ENCODE measurements at regions not wholly inside any gene's neighbourhood (a gene's known extent, or its start where the extent isn't known, plus 50 kb on each side); places are given as distances from the start of the nearest gene placed in this dataset.

DNA sequence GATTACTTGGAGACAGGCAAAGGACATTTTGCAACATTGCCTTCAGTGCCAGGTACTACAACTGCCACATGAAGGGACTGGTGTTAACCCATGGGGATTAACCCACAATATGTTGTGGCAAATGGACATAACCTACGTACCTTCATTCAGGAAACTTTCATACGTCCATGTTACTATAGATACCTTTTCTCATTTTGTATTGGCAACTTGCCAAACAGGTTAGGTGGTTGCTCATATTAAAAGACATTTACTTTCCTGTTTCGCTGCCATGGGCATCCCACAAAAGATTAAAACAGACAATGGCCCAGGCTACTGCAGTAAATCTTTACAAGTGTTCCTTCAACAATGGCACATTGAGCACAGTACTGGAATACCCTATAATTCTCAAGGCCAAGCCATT, 925.3 kb downstream of the SLITRK6 start:
- Histone ChIP-seq H2AFZ (ENCODE audit: low read depth, low read length) (no peak overlapping the region), H3K27me3 (ENCODE audit: insufficient read depth, low read length) (no peaks in the 10 kb centered on the region), H3K9me3 (ENCODE audit: low read length) (no peaks in the 10 kb centered on the region), H3K4me1 (ENCODE audit: insufficient read depth, low read length) (no peaks in the 10 kb centered on the region), H3K36me3 (ENCODE audit: insufficient read depth, low read length) (no peaks in the 10 kb centered on the region), H3K4me3 (ENCODE audit: low read length) (no peak overlapping the region)

DNA sequence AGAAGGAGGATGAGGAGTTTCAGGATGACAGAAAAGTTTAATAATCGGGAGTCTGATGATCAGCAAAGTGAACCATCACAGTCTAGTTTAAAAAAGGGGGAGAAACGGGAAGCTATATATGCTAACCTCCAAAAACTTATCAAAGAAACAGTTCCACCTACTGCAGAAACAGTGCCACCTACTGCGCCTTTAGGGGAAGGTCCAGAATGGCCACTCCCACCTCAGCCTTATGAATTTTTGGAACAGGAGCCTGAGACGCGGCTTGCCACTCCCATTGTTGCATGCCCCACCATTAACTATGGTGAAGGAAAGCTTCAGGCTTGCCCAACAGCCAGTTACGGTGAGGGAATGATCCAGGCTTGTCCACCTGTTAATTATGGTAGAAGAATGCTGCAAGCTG, 929.0 kb downstream of the SLITRK6 start:
- H3K4me1 ChIP-seq (ENCODE audit: insufficient read depth, low read length): no peaks in the 10 kb centered on the region
- H3K9me3 ChIP-seq (ENCODE audit: low read length): no peaks in the 10 kb centered on the region
- no peak overlapping the region for H3K4me3 ChIP-seq (ENCODE audit: low read length)
- no peak overlapping the region for H2AFZ ChIP-seq (ENCODE audit: low read depth, low read length)
- H3K27me3 ChIP-seq (ENCODE audit: insufficient read depth, low read length): no peaks in the 10 kb centered on the region
- H3K36me3 ChIP-seq (ENCODE audit: insufficient read depth, low read length): no peaks in the 10 kb centered on the region

DNA sequence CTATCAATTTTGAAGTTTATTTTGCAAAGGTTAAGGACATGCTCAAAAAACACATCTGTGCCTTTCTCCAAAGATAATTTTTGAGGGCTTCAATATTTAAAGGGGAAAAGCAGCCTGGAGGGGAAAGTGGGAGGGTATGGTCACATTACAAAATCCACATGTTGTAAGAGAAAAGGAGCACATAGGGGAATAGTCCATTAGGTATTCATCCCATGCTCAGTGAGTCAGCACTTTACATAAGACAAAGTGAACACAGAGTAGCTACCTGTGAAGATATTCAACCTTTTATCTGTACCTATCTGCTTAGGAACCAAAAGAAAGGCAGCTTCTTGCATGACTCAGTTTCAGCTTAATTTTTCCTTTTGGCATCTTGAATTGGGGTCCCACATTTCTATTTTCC, 932.0 kb downstream of the SLITRK6 start:
- no peaks in the 10 kb centered on the region for H3K36me3 ChIP-seq (ENCODE audit: insufficient read depth, low read length)
- H3K4me3 ChIP-seq (ENCODE audit: low read length): no peak overlapping the region
- H3K9me3 ChIP-seq (ENCODE audit: low read length): no peaks in the 10 kb centered on the region
- H3K27me3 ChIP-seq (ENCODE audit: insufficient read depth, low read length): no peaks in the 10 kb centered on the region
- H3K4me1 ChIP-seq (ENCODE audit: insufficient read depth, low read length): no peaks in the 10 kb centered on the region
- no peak overlapping the region for H2AFZ ChIP-seq (ENCODE audit: low read depth, low read length)

DNA sequence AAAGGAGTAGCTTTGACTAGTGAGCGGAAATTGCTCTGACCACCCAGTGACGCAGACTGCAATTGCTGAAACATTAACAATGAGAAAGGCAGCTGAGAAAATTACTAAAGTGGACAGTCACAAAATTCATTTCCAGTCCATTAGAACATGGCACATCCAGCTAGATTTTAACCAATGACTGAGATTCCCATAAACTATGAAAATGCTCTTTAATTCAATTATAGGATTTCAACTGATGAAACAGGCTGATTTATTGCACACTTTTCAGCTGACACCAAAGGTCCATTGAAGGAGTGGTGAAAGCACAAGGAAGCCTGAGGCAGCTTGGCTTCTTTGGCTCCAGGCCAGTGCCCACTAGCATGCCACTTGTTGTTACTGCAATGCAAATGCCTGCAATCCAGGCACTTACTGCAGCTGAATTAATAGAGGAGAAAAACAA, 933.4 kb downstream of the SLITRK6 start:
- no peaks in the 10 kb centered on the region for H3K27me3 ChIP-seq (ENCODE audit: insufficient read depth, low read length)
- no peaks in the 10 kb centered on the region for H3K9me3 ChIP-seq (ENCODE audit: low read length)
- H3K4me3 ChIP-seq (ENCODE audit: low read length): no peak overlapping the region
- H3K36me3 ChIP-seq (ENCODE audit: insufficient read depth, low read length): no peaks in the 10 kb centered on the region
- no peaks in the 10 kb centered on the region for H3K4me1 ChIP-seq (ENCODE audit: insufficient read depth, low read length)
- H2AFZ ChIP-seq (ENCODE audit: low read depth, low read length): no peak overlapping the region

DNA sequence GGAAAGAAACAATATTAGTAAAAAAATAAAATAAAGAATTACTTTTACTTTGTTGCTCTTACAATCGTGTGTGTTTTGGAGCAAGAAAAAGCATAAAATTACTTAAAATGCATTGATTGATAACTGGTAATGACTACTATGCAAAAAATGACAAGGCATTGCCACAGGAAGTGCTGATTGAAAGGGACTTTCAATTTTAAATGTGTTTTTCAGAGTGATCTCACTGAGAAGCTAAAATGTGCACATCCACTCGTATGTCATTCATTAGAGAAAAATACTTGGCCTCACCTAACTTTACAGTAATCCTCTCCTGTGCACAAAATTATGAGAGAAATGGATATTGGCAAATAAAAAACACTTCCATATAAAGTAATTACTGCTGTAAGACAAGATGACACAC, 934.9 kb downstream of the SLITRK6 start:
- no peak overlapping the region for H2AFZ ChIP-seq (ENCODE audit: low read depth, low read length)
- no peaks in the 10 kb centered on the region for H3K36me3 ChIP-seq (ENCODE audit: insufficient read depth, low read length)
- no peaks in the 10 kb centered on the region for H3K4me1 ChIP-seq (ENCODE audit: insufficient read depth, low read length)
- H3K4me3 ChIP-seq (ENCODE audit: low read length): no peak overlapping the region
- H3K27me3 ChIP-seq (ENCODE audit: insufficient read depth, low read length): no peaks in the 10 kb centered on the region
- H3K9me3 ChIP-seq (ENCODE audit: low read length): no peaks in the 10 kb centered on the region

DNA sequence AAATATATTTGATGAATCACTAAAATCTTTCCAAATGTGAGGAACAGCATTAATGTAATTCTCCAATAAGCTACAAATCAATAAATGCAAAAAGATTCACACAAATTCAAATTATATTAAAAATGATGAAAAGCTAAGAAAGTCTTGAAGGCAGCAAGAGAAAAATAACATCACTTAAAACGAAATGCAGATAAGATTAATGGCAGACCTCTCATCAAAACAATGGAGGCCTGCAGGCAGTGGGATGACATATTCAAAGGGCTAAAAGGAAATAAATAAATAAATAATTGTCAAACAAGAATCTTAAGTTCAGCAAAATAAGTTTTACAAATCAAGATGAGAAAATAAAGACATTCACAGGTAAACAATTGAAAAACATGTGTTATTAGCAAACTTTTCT, 952.1 kb downstream of the SLITRK6 start:
- H2AFZ ChIP-seq (ENCODE audit: low read depth, low read length): no peak overlapping the region
- no peak overlapping the region for H3K4me3 ChIP-seq (ENCODE audit: low read length)
- no peaks in the 10 kb centered on the region for H3K4me1 ChIP-seq (ENCODE audit: insufficient read depth, low read length)
- no peaks in the 10 kb centered on the region for H3K9me3 ChIP-seq (ENCODE audit: low read length)
- no peaks in the 10 kb centered on the region for H3K36me3 ChIP-seq (ENCODE audit: insufficient read depth, low read length)
- no peaks in the 10 kb centered on the region for H3K27me3 ChIP-seq (ENCODE audit: insufficient read depth, low read length)

DNA sequence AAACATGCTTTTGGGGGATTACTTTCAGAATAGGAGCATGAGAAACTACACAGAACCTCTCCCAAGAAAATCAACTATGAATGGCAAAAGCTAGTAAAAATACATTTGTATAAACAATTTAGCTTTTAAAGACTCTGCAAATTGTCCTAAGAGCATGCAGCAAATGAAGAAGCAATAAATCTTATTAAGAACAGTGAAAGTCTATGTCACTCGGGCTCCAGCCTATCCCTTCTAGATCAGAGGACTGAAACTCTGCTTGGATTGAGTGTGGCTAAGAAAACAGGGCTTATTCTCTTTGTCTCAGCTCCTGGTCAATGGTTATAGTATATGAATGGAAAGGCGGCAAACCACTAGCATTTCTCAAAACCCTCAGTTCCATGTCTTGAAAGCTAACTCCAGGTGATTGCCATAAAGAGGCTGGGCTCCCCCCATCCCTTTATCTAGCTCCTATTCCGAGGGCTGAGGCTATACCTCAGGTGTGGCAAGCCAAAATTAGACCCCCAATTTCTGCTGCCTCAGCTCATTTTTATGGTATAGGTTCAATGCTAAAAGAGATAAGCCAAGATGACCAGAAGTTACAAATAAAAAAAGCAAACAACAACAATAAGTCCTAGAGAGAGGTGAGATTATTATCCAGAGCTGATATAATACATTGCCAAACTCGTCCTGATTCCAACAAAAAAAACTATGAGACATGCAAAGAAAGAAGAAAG, 953.2 kb downstream of the SLITRK6 start:
- H3K36me3 ChIP-seq (ENCODE audit: insufficient read depth, low read length): no peaks in the 10 kb centered on the region
- no peak overlapping the region for H3K4me3 ChIP-seq (ENCODE audit: low read length)
- H3K9me3 ChIP-seq (ENCODE audit: low read length): no peaks in the 10 kb centered on the region
- H2AFZ ChIP-seq (ENCODE audit: low read depth, low read length): no peak overlapping the region
- no peaks in the 10 kb centered on the region for H3K4me1 ChIP-seq (ENCODE audit: insufficient read depth, low read length)
- H3K27me3 ChIP-seq (ENCODE audit: insufficient read depth, low read length): no peaks in the 10 kb centered on the region

DNA sequence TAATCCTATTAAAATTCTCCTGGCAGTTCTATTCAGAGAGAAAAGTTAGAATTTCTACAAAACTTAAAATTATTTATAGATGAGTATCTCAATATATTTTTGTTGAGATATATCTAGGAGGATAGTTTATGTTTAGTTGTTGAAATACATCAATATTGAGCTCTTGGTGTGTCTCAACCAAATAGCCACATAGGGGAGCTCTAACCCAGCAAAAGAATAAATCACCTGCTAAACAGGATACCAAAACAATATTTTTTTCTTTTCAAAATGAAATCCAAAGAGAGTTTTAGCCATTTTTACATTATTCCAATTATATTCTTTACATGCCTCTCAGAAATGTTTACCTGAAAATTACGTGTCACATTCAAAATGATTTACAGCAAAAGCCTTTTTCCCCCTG, 954.7 kb downstream of the SLITRK6 start:
- Histone ChIP-seq H3K4me1 (ENCODE audit: insufficient read depth, low read length) (no peaks in the 10 kb centered on the region), H3K27me3 (ENCODE audit: insufficient read depth, low read length) (no peaks in the 10 kb centered on the region), H3K36me3 (ENCODE audit: insufficient read depth, low read length) (no peaks in the 10 kb centered on the region), H3K4me3 (ENCODE audit: low read length) (no peak overlapping the region), H2AFZ (ENCODE audit: low read depth, low read length) (no peak overlapping the region), H3K9me3 (ENCODE audit: low read length) (no peaks in the 10 kb centered on the region)

DNA sequence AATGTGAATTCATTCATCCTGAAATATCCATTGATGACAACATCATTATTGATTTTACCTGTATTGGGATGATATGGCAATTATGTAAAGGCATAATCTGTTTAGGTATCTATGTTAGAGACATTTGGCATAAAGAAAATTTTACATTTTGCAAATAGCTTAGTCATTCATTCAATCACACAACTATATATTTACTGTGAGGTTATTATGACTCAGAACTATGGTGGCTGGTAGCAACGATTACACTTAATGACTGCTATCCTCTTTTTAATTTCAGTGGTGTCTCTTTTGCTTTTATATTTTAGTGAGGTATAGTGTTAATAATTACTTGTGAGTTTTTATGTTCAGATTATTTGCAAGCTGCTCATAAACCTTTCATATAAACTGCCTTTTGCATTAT, 955.9 kb downstream of the SLITRK6 start:
- Histone ChIP-seq H3K4me1 (ENCODE audit: insufficient read depth, low read length) (no peaks in the 10 kb centered on the region), H3K27me3 (ENCODE audit: insufficient read depth, low read length) (no peaks in the 10 kb centered on the region), H3K9me3 (ENCODE audit: low read length) (no peaks in the 10 kb centered on the region), H3K36me3 (ENCODE audit: insufficient read depth, low read length) (no peaks in the 10 kb centered on the region), H3K4me3 (ENCODE audit: low read length) (no peak overlapping the region), H2AFZ (ENCODE audit: low read depth, low read length) (no peak overlapping the region)

DNA sequence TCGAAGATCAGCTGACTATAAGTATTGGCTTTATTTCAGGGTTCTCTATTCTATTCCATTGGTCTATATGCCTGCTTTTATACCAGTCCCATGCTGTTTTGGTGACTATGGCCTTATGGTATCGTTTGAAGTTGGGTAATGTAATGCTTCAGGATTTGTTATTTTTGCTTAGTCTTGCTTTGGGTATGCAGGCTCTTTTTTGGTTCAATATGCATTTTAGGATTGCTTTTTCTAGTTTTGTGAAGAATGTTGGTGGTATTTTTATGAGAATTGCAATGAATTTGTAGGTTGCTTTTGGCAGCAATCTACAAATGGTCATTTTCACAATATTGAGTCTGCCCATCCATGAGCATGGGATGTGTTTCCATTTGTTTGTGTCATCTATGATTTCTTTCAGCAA, 951.9 kb upstream of the SLITRK1 start:
- H3K27me3 ChIP-seq (ENCODE audit: insufficient read depth, low read length): no peaks in the 10 kb centered on the region
- no peak overlapping the region for H2AFZ ChIP-seq (ENCODE audit: low read depth, low read length)
- H3K9me3 ChIP-seq (ENCODE audit: low read length): no peaks in the 10 kb centered on the region
- H3K4me3 ChIP-seq (ENCODE audit: low read length): no peak overlapping the region
- H3K4me1 ChIP-seq (ENCODE audit: insufficient read depth, low read length): no peaks in the 10 kb centered on the region
- no peaks in the 10 kb centered on the region for H3K36me3 ChIP-seq (ENCODE audit: insufficient read depth, low read length)

DNA sequence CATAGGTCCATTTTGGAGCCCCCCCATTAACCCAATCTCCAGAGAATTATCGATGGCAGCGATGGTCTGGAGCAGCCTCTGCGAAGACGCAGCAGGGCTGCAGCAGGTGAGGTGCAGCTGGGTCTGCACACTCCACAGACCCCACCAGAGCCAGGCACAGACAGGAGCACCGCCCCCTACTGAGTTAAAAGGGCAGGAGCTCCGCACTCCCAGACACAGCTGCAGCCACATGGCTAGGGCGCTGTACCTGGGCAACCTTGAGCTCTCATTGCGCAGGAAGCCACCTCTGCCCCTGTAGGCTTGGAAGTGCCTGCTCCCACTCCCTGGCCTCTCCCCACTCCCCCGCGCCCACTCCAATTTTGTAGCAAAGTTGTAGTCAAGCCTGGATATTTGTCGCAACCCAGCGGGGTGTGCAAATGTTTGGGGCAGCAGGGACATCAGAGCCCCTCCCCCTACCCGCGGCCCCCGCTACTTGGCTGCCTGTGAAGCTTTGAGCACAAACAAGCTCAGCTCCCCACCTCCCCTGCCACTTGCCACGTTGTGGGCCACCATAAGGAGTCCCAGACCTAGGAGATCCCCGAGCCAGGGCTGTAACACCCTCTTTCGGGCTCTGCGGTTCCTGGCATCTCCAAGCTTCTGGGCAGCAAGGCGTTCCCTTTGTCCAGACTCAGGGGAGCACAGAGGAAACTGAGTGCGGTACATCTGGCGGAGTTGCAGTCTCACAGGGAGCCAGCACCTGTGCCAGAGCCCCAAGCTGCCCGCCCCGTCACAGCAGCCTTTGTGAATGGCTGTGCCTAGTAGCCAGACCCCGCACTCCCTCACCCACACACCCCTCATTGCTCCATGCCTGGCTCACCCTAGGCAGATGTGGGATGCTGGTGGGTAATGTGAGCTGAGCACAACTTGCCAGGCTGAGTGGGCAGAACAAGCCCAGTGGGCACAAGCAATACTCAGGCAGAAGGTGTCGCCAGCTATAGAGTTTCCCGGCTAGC, 949.7 kb upstream of the SLITRK1 start:
- Histone ChIP-seq H3K36me3 (ENCODE audit: insufficient read depth, low read length) (no peaks in the 10 kb centered on the region), H3K27me3 (ENCODE audit: insufficient read depth, low read length) (no peaks in the 10 kb centered on the region), H3K4me1 (ENCODE audit: insufficient read depth, low read length) (no peaks in the 10 kb centered on the region), H3K4me3 (ENCODE audit: low read length) (no peak overlapping the region), H3K9me3 (ENCODE audit: low read length) (no peaks in the 10 kb centered on the region), H2AFZ (ENCODE audit: low read depth, low read length) (no peak overlapping the region)

DNA sequence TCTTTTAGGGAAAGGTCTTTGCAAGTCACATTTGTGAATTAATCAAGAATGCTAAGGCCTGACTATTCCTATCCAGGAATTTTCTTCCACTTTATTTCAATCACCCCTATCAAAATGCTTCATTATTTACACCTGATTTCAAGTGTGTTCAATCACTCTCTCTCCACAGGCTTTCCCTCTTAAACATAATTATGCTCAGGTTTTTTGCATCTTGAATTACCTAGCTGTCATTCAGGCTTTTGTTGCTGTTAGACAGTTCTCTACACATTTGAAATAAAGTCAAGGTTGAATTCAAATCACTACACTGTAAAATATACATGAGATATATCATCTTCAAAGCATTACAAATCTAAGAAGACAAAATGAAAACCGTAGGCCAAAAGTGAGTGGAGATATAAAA, 941.3 kb upstream of the SLITRK1 start:
- Histone ChIP-seq H3K36me3 (ENCODE audit: insufficient read depth, low read length) (no peaks in the 10 kb centered on the region), H3K9me3 (ENCODE audit: low read length) (no peaks in the 10 kb centered on the region), H3K4me3 (ENCODE audit: low read length) (no peak overlapping the region), H3K4me1 (ENCODE audit: insufficient read depth, low read length) (no peaks in the 10 kb centered on the region), H3K27me3 (ENCODE audit: insufficient read depth, low read length) (no peaks in the 10 kb centered on the region), H2AFZ (ENCODE audit: low read depth, low read length) (no peak overlapping the region)

DNA sequence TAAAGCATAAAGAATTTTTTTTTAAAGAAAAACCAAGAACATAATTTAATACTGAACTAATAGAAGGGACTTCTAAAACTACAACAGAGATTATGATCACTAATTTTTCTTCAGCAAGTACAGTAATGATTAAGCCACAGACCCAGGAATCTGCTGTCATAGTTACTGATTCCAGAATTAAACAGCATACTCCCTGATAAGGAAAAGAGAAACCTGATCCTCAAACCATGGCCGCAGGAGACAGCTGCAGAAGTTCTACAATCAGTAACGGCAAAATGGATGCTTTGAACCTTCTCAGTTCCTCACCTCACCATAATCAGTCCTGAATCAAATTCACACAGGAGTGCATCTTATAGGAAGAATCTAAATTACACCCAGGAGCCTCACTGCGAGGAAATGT, 939.0 kb upstream of the SLITRK1 start:
- no peaks in the 10 kb centered on the region for H3K9me3 ChIP-seq (ENCODE audit: low read length)
- no peak overlapping the region for H3K4me3 ChIP-seq (ENCODE audit: low read length)
- H2AFZ ChIP-seq (ENCODE audit: low read depth, low read length): no peak overlapping the region
- no peaks in the 10 kb centered on the region for H3K4me1 ChIP-seq (ENCODE audit: insufficient read depth, low read length)
- no peaks in the 10 kb centered on the region for H3K36me3 ChIP-seq (ENCODE audit: insufficient read depth, low read length)
- no peaks in the 10 kb centered on the region for H3K27me3 ChIP-seq (ENCODE audit: insufficient read depth, low read length)

Data from neuron (in vitro differentiated cells).